ENCODE measurements at regions not wholly inside any gene's neighbourhood (a gene's known extent, or its start where the extent isn't known, plus 50 kb on each side); places are given as distances from the start of the nearest gene placed in this dataset.

- intact Hi-C loops (cut with DNase I, micrococcal nuclease): no loop called here
- no peak for DNase-seq
- ATAC-seq: no peak
Observed at GRCh38 chr2:41925712-41926111, 122.1 kb upstream of the PKDCC start.

GRCh38 chr2:41926614-41927580 lies 120.9 kb upstream of the PKDCC start:
- no peak for ATAC-seq
- intact Hi-C loops (cut with DNase I, micrococcal nuclease): no loop called here
- DNase-seq: peak in 1 of 2 donors; percentile 64

- DNase-seq: no peak
- ATAC-seq: no peak
- intact Hi-C loops (cut with DNase I, micrococcal nuclease): no loop called here
Observed at GRCh38 chr2:41927581-41928264, 120.1 kb upstream of the PKDCC start.

- ATAC-seq (no peak), DNase-seq (no peak)
- intact Hi-C loops (cut with DNase I, micrococcal nuclease): no loop called here
Observed at GRCh38 chr2:41928526-41928925, 119.3 kb upstream of the PKDCC start.

GRCh38 chr2:41930807-41931566 lies 116.8 kb upstream of the PKDCC start:
- no peak for ATAC-seq
- no peak for DNase-seq
- intact Hi-C loops (cut with DNase I, micrococcal nuclease): no loop called here

GRCh38 chr2:41932241-41933045 lies 115.4 kb upstream of the PKDCC start:
- ATAC-seq (no peak), DNase-seq (peak; percentile 45 to 47)
- intact Hi-C loops (cut with DNase I, micrococcal nuclease): no loop called here

GRCh38 chr2:41933046-41933420 lies 114.8 kb upstream of the PKDCC start:
- DNase-seq: no peak
- intact Hi-C loops (cut with DNase I, micrococcal nuclease): no loop called here
- ATAC-seq: no peak

- DNase-seq (no peak), ATAC-seq (no peak)
- intact Hi-C loops (cut with DNase I, micrococcal nuclease): no loop called here
Observed at GRCh38 chr2:41933585-41934320, 114.1 kb upstream of the PKDCC start.

- DNase-seq (no peak), ATAC-seq (no peak)
- intact Hi-C loops (cut with DNase I, micrococcal nuclease): no loop called here
Observed at GRCh38 chr2:41934329-41934958, 113.4 kb upstream of the PKDCC start.

GRCh38 chr2:41935002-41935401 lies 112.8 kb upstream of the PKDCC start:
- no peak for DNase-seq
- intact Hi-C loops (cut with DNase I, micrococcal nuclease): no loop called here
- no peak for ATAC-seq

GRCh38 chr2:41935825-41936224 lies 112.0 kb upstream of the PKDCC start:
- intact Hi-C loops (cut with DNase I, micrococcal nuclease): no loop called here
- DNase-seq (no peak), ATAC-seq (no peak)

GRCh38 chr2:41936771-41937463 lies 110.9 kb upstream of the PKDCC start:
- intact Hi-C loops (cut with DNase I, micrococcal nuclease): no loop called here
- no peak for ATAC-seq
- no peak for DNase-seq

- DNase-seq: no peak
- no peak for ATAC-seq
- intact Hi-C loops (cut with DNase I, micrococcal nuclease): no loop called here
Observed at GRCh38 chr2:41937464-41937906, 110.3 kb upstream of the PKDCC start.

- DNase-seq (no peak), ATAC-seq (no peak)
- intact Hi-C loops (cut with DNase I, micrococcal nuclease): no loop called here
Observed at GRCh38 chr2:41937921-41938708, 109.7 kb upstream of the PKDCC start.

GRCh38 chr2:41940060-41940744 lies 107.6 kb upstream of the PKDCC start:
- intact Hi-C loops (cut with DNase I, micrococcal nuclease): no loop called here
- ATAC-seq (no peak), DNase-seq (no peak)

- ATAC-seq: no peak
- no peak for DNase-seq
- intact Hi-C loops (cut with DNase I, micrococcal nuclease): no loop called here
Observed at GRCh38 chr2:41940745-41941063, 107.1 kb upstream of the PKDCC start.

Data from left colon (tissue), 2 donors.